ENCODE measurements at regions not wholly inside any gene's neighbourhood (a gene's known extent, or its start where the extent isn't known, plus 50 kb on each side); places are given as distances from the start of the nearest gene placed in this dataset.

DNA sequence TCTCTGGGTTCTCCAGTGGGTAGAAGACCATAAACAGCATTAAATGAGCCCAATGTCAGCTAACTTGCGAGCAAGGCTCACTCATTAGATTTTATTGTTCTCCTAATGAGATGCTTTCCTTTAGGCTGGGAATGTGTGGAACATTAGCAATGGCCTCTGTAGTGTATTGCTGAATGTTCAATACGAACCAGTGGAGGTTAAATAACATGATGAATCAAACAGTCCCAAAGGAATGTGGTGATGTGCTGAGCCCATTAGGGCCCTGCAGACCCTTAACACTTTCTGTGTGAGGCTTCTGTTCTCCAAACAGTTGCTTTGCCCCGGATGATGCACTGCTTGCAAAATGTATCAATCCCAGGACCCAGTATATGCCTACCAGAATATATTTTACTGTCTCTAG is 225.5 kb downstream of the ATG4C start:
- no peak for TF ChIP-seq CTCF (conservative IDR thresholded peaks at IDR 0.05; ENCODE audit: low read depth, low read length)
- no peak for TF ChIP-seq EZH2 (IDR thresholded peaks at IDR 0.05; ENCODE audit: borderline replicate concordance, low read depth, low read length, poor library complexity, severe bottlenecking)

All from A673 (cell line).